HG03439 (cell line): ENCODE measurements at regions not wholly inside any gene's neighbourhood (a gene's known extent, or its start where the extent isn't known, plus 50 kb on each side); places are given as distances from the start of the nearest gene placed in this dataset.
A peak's percentile ranks its signal among the peaks of the same experiment; 100 is the strongest.

Experiments
- ATAC-seq: cut with Tn5 transposase; IDR thresholded peaks from one replicate; pipeline ENCODE4 v1.9.1; 2021; ENCODE audit warnings: mild to moderate bottlenecking, moderate library complexity; ENCODE audit not compliant: unreplicated experiment

DNA sequence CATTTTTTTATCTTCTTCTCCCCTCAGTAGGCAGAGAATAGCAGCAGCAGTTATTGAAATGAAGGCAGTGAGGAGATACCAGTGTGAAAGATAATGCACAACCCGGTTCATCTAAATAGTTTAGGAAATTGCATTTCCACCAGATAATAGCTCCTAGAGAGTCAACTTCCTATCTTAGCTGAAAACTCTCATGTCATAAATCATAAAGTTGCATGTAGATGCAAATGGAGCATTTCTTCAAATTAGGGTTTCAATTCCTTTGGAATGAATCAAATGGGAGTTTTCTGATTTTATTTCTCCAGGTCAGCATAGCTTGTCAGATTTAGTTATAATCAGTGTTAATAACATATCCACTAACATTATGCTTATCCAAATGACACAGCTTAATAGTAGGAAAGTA lies 335.3 kb downstream of the CNTNAP4 start:
- ATAC-seq, result no peak

DNA sequence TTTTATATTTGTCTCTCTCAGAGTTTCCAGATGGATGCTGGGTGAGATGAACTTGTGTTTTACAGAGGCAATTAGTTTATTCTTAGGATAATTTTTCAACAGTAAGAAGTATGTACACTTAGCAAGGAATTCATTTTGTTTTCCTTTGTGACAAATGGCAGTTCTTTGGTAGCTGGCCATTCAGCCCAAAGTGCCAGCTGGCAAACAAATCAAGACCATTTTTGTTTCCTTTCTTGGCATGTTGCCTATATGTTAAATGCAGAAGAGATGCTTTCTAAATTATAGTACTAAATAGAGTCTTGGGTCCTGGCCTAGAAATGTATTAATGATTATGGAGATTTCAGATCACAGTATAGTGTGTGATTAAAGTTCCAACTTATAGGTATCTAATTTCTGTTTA lies 337.1 kb downstream of the CNTNAP4 start:
- no peak for ATAC-seq

DNA sequence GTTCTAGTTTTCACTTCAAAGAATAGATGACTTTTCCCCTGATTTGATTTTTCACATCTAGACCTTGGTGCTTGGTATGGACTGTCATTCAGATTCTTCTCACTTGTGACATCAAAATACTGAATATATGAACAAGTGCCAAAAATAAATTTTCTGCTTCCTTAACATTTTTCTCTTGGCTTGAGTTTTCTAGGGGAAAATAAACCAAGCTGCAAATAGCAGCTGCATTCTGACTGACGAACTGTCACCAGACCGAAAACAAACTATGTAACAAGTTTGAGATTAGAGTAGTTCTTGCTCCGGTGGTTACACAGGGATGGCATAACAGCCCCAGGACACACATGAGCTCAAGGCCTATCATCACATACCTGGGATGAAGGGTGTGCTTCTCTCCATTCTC lies 345.7 kb downstream of the CNTNAP4 start:
- ATAC-seq, result no peak

DNA sequence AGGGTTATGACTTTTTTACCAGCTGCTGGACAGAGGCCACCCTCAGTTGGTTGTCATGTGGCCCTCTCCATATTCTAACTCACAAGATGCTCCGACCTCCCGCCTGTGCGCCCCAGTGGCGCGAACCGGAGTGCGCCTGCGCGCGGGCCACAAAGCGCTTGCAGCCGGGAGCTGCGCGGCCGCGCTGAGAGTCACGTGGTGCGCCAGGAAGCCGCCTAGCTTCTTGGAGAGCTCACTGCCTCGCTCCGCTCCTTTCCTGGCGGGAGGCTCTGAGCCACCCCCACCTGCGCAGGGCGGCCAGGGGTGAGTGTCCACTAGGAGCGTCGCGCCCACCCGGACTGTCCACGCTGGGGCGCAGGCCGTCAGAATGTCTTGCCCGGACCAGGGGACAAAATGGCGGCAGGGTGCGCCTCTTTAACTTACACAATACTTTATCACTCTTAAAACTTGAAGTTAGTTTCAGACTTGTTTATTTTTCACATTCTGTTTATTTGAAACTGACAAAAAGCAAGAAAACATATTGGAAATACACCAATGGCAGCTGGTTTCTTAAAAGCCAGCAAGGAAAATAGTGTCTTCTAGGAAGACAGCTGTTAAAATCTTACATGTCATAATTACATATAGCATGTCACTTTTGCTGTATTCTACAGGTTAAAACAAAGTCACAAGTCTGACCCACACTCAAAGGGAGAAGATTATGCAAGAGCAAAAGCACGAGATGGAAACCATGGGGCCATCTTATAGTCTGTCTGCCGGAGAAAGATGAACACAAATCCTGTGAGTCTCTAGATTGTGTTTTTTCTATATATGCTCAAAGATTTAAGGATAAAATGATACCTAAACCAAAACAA lies 357.9 kb downstream of the CNTNAP4 start:
- ATAC-seq, result no peak

DNA sequence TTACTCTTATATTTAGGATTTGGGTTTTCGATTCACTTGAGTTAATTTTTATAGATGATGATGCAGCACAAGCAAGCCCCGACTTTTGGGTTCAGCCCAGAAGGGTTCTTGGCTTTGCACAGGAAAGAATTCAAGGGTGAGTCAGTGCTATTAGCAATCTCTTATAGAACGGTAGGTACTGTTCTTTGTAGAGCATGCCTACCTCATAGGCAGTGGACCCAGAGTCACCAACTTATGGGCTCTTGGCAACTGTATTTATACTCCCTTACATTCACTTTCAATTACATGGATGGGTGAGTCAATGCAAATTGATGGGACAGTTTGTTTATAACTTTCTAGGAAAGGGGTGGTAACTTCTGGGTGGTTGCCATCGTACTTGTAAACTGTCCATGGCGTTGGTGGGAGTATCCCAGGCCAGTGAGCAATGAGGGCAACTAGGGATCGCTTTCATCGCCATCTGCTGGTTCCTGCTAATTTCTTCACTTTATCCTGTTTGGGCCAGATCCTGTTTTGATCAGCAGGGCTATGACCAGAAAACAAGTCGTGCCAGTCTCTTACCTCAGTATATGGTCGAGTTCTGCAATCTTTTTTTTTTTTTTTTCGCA lies 362.6 kb downstream of the CNTNAP4 start:
- no peak for ATAC-seq

DNA sequence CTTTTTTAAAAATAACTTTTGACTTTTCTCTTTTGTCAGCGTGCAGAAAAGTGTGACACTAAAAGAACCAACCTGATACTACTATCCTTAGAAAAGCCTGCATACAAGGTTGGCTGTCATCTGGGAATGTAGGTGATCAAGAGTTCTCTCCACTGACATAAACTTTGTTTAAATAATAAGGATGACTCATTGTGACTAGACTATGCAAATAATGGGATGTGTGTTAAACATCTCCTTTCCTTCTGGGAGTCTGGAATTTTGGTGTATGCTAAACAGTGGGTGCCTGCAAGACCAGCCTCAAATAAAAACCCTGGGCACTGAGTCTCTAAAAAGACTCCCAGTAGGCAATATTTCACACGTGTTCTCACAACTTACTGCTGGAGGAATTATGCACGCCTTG lies 373.4 kb downstream of the CNTNAP4 start:
- ATAC-seq, result no peak

DNA sequence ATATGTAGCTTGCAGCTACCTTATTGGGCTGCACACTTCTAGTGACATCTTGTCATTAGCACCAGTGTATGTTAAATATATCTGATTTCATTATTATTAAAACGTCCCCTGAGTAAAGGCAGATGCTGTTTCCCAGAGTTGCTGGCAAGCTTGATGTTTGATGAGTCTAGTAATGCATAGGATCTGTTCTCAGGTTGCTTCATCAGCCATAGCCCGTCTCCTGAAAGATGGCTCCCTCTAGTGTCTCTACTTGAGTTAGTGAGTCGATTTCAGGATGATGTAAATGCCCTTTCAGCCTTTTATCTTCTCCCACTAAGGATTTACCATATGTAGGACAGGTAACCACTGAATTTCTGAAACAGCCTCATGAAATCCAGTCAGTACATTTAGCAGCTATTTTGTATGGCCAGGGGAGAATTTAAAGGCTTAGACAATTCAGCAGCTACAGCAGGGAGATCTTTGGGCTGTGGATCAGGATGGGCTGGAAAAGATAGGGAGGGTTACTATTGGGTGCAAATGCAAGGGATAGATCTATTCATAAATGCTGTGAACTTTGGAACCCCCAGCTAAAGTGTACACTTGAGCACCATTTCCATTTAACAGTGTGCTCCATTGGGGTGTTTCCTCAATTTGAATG lies 376.3 kb downstream of the CNTNAP4 start:
- peak; percentile 82 for ATAC-seq

DNA sequence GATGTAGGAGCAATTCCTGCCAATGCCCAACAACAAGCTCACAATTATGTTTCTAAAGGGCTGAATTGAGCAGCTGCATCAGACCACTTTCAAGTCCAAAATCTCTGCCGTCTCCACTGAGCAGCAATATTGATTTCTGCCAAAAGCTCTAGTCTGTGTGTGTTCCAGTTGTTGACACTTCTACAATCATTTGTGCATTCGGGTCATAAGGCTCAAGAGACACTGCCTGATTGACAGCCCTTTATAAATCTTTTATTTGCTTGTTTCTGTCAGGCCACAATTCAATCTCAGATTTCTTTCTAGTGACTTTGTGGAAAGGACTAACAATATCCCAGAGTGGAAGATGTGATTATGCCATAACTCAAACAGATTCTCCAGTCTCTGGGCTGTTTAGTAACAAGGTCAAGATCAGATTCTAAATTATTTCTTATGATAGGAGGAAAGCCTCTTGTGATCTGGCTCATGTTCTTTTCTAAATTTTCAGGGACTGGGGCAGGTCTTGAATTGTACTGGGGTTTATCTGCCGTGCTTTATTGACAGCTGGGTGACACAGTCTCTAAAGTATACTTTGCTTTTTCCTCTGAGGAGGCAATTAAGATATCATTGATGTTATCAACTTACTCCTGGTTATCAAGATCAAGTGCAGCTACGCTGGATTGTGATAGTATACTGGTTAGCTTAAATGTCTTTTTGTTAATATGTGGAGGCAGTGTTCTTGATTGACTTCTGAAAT lies 377.1 kb downstream of the CNTNAP4 start:
- ATAC-seq, result no peak

DNA sequence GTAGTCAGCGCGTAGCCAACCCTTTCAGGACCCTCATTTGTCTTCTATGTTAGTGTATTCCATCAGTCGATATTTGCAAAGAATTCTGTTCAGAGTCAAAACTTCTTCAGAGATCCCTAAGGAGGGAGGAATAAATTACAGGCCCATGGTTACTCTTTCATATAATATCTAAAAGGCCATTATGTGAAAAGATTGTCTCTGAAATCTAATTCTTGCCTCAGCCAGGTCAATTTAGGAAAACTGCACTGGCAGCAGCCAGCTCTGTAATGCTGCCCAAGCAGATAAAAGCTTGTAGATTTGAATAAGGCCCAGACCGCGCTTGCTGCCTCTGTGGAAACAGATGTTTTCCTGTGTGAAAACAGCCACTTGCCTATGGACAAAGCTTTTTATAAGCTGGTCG lies 379.8 kb downstream of the CNTNAP4 start:
- ATAC-seq, result no peak

DNA sequence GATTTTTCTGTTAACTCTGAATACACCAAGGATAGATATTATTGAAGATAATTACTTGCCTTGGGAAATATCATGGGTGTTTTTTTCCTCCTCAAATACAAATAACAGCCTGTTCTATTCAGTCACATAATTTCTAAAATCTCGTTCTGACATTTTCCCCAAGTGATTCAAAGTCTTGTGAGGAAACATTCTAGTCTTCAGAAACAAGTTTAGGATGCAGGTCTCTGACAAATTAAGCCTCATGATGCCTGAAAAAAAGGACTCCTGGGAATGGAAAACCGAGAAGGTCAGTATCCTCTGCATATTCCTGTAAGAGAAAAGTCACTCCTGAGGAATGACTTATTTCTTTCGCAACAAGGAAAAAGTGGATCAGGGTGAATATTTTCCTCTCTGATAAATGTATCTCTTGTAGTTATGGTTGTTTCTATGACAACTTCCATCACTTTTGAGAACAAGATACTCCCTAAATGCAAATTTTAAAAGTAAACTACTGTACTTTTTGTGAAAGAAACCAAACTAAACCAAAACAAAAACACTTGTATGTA lies 384.6 kb downstream of the CNTNAP4 start:
- no peak for ATAC-seq

DNA sequence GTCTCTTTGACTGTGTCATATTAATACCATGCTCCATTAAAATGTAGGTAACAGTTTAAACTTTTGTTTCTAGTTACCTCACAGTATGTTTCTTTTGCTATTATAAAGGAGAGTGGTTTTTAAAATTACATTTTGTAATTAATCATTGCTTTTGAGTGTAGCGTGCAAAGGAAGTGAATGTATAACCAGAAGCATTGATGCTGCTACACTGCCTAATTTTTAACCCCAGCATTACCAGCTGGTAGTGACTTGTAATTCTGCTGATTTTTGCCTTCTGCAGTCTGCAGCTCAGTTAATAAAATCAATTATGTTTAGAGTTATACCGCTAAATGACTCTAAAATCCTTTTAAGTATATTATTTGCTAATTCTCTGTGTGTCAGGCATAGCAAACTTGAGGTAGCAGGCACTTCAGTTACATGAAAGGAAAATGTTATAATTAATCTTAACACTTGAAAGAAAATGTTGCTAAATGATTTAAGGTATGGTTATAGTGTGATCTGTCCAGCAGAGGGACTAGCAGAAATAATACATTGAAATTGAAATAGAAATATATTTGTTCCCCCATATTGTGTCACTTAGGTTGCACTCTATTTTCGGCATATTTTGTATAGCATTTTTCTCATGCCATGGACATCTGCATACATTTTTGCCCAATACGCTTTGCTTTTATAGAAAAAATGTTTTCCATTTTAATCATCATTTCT lies 388.5 kb downstream of the CNTNAP4 start:
- no peak for ATAC-seq

DNA sequence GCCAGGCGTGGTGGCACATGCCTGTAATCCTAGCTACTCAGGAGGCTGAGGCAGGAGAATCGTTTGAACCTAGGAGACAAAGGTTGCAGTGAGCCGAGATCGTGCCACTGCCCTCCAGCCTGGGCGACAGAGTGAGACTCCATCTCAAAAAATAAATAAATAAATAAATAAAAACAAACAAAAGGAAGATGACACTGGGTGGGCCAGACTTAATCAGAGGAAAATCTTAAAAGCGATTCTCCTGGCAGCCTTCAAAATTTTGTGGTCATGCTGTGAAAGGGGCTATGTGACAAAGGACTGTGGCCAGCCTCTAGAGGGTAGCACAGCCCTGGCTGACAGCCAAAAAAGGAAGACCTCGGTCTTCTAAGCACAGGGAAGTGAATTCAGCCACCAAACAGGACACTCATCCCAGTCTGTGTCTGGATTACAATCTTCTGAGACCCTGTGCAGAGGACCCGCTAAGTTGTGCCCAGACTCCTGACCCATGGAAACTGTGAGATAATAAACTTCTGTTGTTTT lies 391.1 kb downstream of the CNTNAP4 start:
- no peak for ATAC-seq

DNA sequence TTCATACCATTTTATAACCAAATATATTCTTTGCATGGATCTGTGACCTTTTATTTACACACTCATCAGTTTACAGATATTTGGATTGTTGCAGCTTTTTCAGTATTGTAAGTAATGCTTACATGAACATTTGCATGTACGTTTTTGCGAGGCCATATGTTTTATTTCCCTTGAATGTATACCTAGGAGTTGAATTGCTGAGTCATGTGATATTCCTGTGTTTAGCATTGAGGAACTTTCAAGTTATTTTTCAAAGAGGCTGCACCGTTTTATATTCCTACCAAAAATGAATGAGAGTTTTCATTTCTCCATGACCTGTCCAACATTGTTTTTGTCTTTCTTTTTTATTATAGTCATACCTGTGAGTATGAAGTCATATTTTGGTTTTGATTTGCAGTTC lies 392.1 kb downstream of the CNTNAP4 start:
- no peak for ATAC-seq

DNA sequence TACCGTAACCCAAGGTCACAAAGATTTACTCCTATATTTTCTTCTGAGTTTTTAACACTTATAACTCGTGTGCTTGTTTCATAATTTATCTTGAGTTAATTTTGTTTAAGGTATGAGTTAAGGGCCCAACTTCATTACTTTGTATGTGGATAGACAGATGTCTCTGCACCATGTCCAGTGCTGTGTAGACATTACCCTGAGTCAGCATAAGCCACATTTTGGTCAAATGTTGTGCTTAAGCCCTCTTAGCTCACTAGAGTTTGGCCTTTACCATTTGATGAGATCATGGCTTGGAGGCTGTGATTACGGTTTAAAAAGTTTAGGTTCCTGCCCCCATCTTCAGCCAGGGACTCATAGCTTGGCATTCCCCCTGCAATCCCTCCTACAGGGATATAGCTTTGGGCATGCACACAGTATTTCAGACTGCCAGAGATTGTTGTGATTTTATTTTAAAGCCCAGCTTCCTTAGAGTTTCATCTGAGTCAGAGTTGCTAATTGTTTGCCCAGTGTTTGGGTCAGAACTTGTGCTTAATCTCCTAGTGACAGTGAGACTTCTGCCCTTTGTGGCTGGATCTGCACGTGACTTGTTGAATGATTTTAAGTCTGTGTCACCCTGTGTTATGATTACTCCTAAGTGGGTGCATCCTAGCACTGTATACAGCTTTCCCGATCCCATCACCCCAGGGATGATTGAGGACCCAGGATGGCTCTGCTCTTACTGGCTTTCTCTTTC lies 393.1 kb downstream of the CNTNAP4 start:
- no peak for ATAC-seq

DNA sequence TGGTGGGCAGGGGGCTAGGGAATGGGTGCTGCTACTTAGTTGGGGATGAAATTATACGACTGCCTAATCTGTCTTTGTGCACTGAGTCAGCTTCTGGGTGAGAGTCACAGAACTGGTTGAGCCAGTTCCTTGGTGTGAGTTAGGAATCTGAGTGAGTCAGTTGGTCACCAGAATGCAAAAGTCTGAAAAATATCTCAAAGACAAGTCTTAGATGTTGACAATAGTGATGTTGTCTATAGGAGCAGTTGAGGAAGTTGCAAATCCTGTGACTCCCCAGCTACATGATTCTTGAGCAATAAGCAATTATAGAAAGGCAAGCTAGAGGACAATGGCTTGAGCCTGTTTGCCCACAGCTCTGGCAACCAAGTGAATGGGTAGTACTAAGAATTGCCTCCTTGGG lies 399.2 kb downstream of the CNTNAP4 start:
- no peak for ATAC-seq

DNA sequence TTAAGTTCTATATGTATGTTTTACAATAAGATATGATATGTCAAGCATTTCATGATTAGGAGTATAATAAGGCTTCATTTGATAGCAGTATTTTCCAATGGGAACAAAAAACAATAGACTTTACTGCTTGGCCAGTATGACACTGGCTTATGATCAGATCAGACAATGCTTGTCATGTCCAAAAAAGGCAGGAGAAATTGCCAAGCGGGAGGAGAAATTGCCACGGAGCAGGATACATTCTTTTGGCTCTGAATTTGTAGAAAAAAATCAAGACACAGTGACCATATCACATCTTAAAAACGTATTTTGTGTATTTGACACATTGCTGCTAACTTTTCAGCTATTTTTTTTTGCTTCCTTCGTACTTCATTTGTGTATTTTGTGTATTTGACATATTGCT lies 404.1 kb downstream of the CNTNAP4 start:
- ATAC-seq, result no peak

DNA sequence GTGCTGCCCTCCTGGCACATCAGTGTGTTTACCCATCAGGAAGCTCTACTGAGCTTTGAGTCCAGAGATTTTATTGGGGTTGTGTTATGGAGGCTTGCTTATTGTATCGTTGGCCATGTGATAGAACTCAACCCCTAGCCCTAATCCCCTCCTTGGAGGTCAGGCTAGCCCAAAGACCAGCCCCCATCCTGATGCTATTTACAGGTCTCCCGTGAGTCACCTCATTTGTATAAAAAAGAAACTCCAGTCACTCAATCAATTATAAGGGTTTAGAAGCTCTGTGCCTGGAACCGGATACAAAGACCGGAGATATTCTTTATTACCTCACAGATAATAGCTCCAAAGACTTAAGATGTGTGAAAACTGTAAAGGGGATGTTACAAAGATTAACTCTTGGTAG lies 405.9 kb downstream of the CNTNAP4 start:
- no peak for ATAC-seq

DNA sequence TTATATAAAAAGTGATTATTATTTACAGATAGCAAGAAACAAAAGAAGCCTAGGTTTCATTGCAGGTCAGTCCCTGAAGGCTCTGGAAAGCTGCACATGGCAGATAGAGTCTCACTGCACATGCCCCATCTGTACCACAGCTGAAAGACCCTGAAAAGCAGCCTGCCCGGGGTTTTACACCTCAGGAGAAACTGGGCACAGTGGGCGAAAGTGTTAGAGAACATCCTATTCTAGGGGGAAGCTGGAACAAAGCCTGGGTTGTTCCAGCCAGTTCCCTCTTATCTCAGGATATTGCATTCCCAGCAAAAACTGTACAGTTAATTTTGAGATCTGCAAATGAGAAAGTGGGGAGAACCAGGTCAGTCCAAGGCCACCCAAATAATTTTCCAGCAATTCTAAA lies 419.7 kb downstream of the CNTNAP4 start:
- no peak for ATAC-seq

DNA sequence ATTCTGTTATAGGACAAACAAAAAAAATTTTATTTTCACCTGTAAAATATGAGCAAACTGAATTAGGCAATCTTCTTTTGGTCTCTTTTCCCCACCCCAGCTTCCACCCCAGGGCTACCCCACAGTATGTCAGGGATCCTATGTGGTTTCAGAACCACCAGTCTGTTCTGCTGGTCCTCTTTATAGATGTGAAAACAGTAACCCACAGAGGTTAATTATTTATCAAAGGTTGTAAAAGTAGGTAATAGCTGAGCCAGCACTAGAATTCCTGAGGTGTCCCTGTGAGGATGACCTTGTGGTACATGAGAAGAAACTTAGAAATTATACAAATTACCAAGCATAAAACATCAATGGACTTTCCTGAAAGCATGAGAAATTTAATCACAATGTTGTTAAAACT lies 428.7 kb downstream of the CNTNAP4 start:
- ATAC-seq, result no peak

DNA sequence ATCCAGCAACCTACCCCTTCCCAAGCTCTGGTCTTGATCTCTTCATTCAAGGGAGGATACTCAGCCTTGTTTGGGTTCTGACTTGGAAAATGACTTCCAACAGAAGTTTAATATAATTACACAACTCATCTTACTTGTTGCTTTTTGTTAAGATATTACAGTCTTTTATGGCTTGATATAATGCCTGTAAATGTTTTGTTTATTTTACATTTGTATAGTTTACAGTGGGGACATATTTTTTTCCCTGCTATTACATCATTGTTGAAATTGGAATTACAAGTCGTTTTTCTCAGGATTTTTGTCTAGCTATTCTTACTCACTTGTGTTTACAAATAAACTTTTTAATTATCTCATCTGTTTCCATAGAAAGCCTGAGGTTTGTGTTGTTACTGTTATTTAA lies 436.0 kb downstream of the CNTNAP4 start:
- ATAC-seq, result no peak
